HepG2 (cell line): ENCODE measurements at regions not wholly inside any gene's neighbourhood (a gene's known extent, or its start where the extent isn't known, plus 50 kb on each side); places are given as distances from the start of the nearest gene placed in this dataset.

Source experiments
- ATAC-seq: fragments of 200-7000 bp; cut with Tn5 transposase; 3 replicates; pipeline ENCODE4 v1.9.1; 2020; ENCODE audit warnings: mild to moderate bottlenecking, moderate library complexity
- BruUV-seq: library from RNA; stranded (reverse); fragments of 400-500 nt; replicated peaks from 2 replicates; lab custom pipeline; 2021; lab: Mats Ljungman, UMichigan
- CTCF ChIA-PET: fragments of 300-600 bp; formaldehyde crosslinking; extraction: SDS; loops from one replicate; lab custom pipeline; 2021; ENCODE audit warnings: low total read pairs, inconsistent platforms, low intra/inter-chr PET ratio; lab: Yijun Ruan, JAX
- POLR2A ChIA-PET: fragments of 350-600 bp; sonication (Branson Sonifier 250); formaldehyde crosslinking; loops from one replicate; lab custom pipeline; 2020; ENCODE audit warnings: antibody characterized with exemption, inconsistent platforms; lab: Yijun Ruan, JAX
- DNase-seq: peaks from one replicate; pipeline ENCODE4 v3.0.0-alpha.2; 2015; ENCODE audit warnings: low spot score
- FAIRE-seq: peaks from 3 replicates; lab custom pipeline; 2011; peaks lifted over from hg19 to GRCh38; lab: Jason Lieb, UNC
- H2AFZ ChIP-seq: one replicate; pipeline ENCODE4 v1.6.1; 2011; ENCODE audit warnings: low read length, inconsistent platforms
- H3K27ac ChIP-seq: fragments of 300-600 bp; 3 replicates; pipeline ENCODE4 v1.8.0; 2011; ENCODE audit warnings: mixed run types, mild to moderate bottlenecking, mixed read lengths, low read length, inconsistent platforms; ENCODE audit not compliant: insufficient read depth; ENCODE audit errors: extremely low read length
- H3K27me3 ChIP-seq, 2 experiments: fragments of 200-600 bp in 1 of 2; 2 replicates in 1 of 2; 3 replicates in 1 of 2; pipeline versions ENCODE4 v1.6.0 to v1.8.0; 2011; ENCODE audit warnings: low read length in 2 of 2, mild to moderate bottlenecking in 2 of 2, moderate library complexity in 2 of 2, inconsistent platforms in 1 of 2; ENCODE audit not compliant: insufficient read depth in 2 of 2, control insufficient read depth in 1 of 2
- H3K36me3 ChIP-seq, 2 experiments: fragments of 200-600 bp in 1 of 2; replicated peaks in 1 of 2; 2 replicates in 1 of 2; 3 replicates in 1 of 2; pipeline versions ENCODE4 v1.5.1 to v1.8.0; 2011; ENCODE audit warnings: low read length in 2 of 2, inconsistent platforms in 1 of 2; ENCODE audit not compliant: insufficient read depth in 2 of 2, control insufficient read depth in 1 of 2
- H3K4me1 ChIP-seq: 2 replicates; pipeline ENCODE4 v1.5.1; 2012; ENCODE audit warnings: low read length, inconsistent platforms; ENCODE audit not compliant: insufficient read depth
- H3K4me2 ChIP-seq: 2 replicates; pipeline ENCODE4 v1.6.0; 2011; ENCODE audit warnings: low read depth, low read length, inconsistent platforms
- H3K4me3 ChIP-seq, 3 experiments: fragments of 200-600 bp in 1 of 3; sonication (generic), shearing (Covaris generic) in 1 of 3; replicated peaks in 1 of 3; 2 replicates each; pipeline ENCODE4 v1.5.1; 2011 to 2016; ENCODE audit warnings: low read length in 3 of 3, inconsistent platforms in 2 of 3, low read depth in 2 of 3, mild to moderate bottlenecking in 2 of 3, control low read depth in 1 of 3, mixed read lengths in 1 of 3; ENCODE audit not compliant: insufficient read depth in 1 of 3
- H3K79me2 ChIP-seq: one replicate; pipeline ENCODE4 v1.6.1; 2011; ENCODE audit warnings: low read length, inconsistent platforms; ENCODE audit not compliant: insufficient read depth
- H3K9ac ChIP-seq: 2 replicates; pipeline ENCODE4 v1.6.0; 2011; ENCODE audit warnings: mild to moderate bottlenecking, low read depth, low read length, inconsistent platforms; ENCODE audit not compliant: insufficient read depth
- H3K9me3 ChIP-seq: 2 replicates; pipeline ENCODE4 v1.5.1; 2012; ENCODE audit warnings: mild to moderate bottlenecking, low read length
- H4K20me1 ChIP-seq: 2 replicates; pipeline ENCODE4 v1.6.0; 2011; ENCODE audit warnings: inconsistent platforms, mild to moderate bottlenecking, low read length, moderate library complexity; ENCODE audit not compliant: insufficient read depth
- DZIP1 ChIP-seq: sonication (generic); formaldehyde crosslinking; IDR thresholded peaks from 2 replicates; pipeline ENCODE4 v1.5.0; 2020; ENCODE audit warnings: mild to moderate bottlenecking, missing genetic modification reagents
- HBP1 ChIP-seq: IDR thresholded peaks from 2 replicates; pipeline ENCODE4 v1.6.1; 2016; ENCODE audit warnings: low read depth, control low read depth
- KDM5B ChIP-seq: sonication (generic); formaldehyde crosslinking; IDR thresholded peaks from 2 replicates; pipeline ENCODE4 v1.4.0; 2020; ENCODE audit warnings: missing genetic modification reagents, mild to moderate bottlenecking, borderline replicate concordance
- PLRG1 ChIP-seq: fragments of 450-650 bp; conservative IDR thresholded peaks from 2 replicates; pipeline ENCODE4 v1.6.1; 2016
- THAP7 ChIP-seq: sonication (generic); formaldehyde crosslinking; IDR thresholded peaks from 2 replicates; pipeline ENCODE4 v1.8.1; 2023; ENCODE audit warnings: mild to moderate bottlenecking, missing genetic modification reagents
- ZFAT ChIP-seq: sonication (generic); formaldehyde crosslinking; conservative IDR thresholded peaks from 2 replicates; pipeline ENCODE4 v1.8.1; 2023; ENCODE audit warnings: missing genetic modification reagents, inconsistent platforms
- ZNF34 ChIP-seq: sonication (generic); formaldehyde crosslinking; IDR thresholded peaks from 2 replicates; pipeline ENCODE4 v1.4.0; 2020; ENCODE audit warnings: mild to moderate bottlenecking, missing genetic modification reagents, borderline replicate concordance
- WGBS: methylation state at CpG from one replicate; pipeline ENCODE4 v1.1.6; 2017; ENCODE audit warnings: low lambda C conversion rate; 5-methylcytosine and 5-hydroxymethylcytosine counted together
- in situ Hi-C: cut with HindIII; loops from 2 replicates; pipeline ENCODE4 v1.10.0; 2017; ENCODE audit warnings: low pct_unique_long_range_greater_than_20kb; ENCODE audit not compliant: extremely low pct_ligation_motif_present
- intact Hi-C: fragments of 100-400 bp; cut with micrococcal nuclease; formaldehyde crosslinking; loops from one replicate; pipeline ENCODE4 v1.10.0; 2022; ENCODE audit not compliant: unreplicated experiment

GRCh38 chr10:23897861-23898260, 311.1 kb upstream of the KIAA1217 start:
- no peaks in the 10 kb centered on the region for H3K9me3 ChIP-seq
- CTCF ChIA-PET = no interaction called here
- no peak for ATAC-seq
- no peaks in the 10 kb centered on the region for H4K20me1 ChIP-seq
- H3K27ac ChIP-seq = no peak overlapping the region
- in situ Hi-C loops (no loop called here), intact Hi-C loops (no loop called here)
- no peak for TF ChIP-seq ZFAT (CRISPR knock-in tag)
- no peak for TF ChIP-seq PLRG1
- TF ChIP-seq ZNF34 = no peak
- no peak for TF ChIP-seq HBP1 (CRISPR knock-in tag)
- TF ChIP-seq THAP7 (CRISPR knock-in tag) = no peak
- no peak for TF ChIP-seq KDM5B (CRISPR knock-in tag)
- no peak for TF ChIP-seq DZIP1 (CRISPR knock-in tag)
- no peak overlapping the region for H2AFZ ChIP-seq
- no peaks in the 10 kb centered on the region for H3K36me3 ChIP-seq
- POLR2A ChIA-PET = no interaction called here
- 3% methylated on average over 3 of the region's 3 CpGs for WGBS
- no TSS peak for BruUV-seq
- no peak for FAIRE-seq
- H3K4me2 ChIP-seq = no peak overlapping the region
- no peak overlapping the region for H3K4me3 ChIP-seq
- H3K27me3 ChIP-seq = no peaks in the 10 kb centered on the region
- H3K9ac ChIP-seq = no peak overlapping the region
- H3K4me1 ChIP-seq = no peaks in the 10 kb centered on the region
- DNase-seq = no peak
- H3K79me2 ChIP-seq = no peaks in the 10 kb centered on the region
